ENCODE measurements at regions not wholly inside any gene's neighbourhood (a gene's known extent, or its start where the extent isn't known, plus 50 kb on each side); places are given as distances from the start of the nearest gene placed in this dataset.

DNA sequence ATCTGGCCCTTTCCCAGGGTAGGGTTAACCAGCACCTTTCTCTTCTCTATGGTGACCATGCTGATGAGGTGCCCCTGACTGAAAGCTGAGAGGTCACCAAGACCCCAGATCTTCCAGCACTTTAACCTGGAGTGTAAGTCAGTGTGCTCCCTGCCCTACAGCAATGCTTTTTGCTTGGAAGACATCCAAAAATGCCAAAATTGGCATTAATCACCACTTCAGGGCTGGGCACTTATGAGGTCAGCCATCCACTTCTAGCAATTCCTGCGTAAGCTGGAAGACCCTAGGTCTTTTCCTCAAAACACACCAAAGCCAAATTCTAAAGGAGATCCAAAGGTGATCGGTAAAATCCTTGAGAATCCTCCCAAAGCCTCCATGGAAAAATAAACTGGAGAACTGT, 81.2 kb upstream of the LOC128125822 start:
- no peaks in the 10 kb centered on the region for H3K4me1 ChIP-seq
- H3K27ac ChIP-seq, result no peak overlapping the region
- no peaks in the 10 kb centered on the region for H3K27me3 ChIP-seq
- intact Hi-C loops (cut with DNase I), result no loop called here
- TF ChIP-seq, protein P1, sequence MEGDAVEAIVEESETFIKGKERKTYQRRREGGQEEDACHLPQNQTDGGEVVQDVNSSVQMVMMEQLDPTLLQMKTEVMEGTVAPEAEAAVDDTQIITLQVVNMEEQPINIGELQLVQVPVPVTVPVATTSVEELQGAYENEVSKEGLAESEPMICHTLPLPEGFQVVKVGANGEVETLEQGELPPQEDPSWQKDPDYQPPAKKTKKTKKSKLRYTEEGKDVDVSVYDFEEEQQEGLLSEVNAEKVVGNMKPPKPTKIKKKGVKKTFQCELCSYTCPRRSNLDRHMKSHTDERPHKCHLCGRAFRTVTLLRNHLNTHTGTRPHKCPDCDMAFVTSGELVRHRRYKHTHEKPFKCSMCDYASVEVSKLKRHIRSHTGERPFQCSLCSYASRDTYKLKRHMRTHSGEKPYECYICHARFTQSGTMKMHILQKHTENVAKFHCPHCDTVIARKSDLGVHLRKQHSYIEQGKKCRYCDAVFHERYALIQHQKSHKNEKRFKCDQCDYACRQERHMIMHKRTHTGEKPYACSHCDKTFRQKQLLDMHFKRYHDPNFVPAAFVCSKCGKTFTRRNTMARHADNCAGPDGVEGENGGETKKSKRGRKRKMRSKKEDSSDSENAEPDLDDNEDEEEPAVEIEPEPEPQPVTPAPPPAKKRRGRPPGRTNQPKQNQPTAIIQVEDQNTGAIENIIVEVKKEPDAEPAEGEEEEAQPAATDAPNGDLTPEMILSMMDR (IDR thresholded peaks at IDR 0.05), result no peak
- no peaks in the 10 kb centered on the region for H3K36me3 ChIP-seq
- H3K9ac ChIP-seq (ENCODE audit: low read depth in 2 of 2, low read length in 2 of 2), result peak overlapping the region in 1 of 2 donors; percentile 12
- H3K4me3 ChIP-seq, result no peak overlapping the region
- DNase-seq, result no peak
- H3K9me3 ChIP-seq, result no peaks in the 10 kb centered on the region

DNA sequence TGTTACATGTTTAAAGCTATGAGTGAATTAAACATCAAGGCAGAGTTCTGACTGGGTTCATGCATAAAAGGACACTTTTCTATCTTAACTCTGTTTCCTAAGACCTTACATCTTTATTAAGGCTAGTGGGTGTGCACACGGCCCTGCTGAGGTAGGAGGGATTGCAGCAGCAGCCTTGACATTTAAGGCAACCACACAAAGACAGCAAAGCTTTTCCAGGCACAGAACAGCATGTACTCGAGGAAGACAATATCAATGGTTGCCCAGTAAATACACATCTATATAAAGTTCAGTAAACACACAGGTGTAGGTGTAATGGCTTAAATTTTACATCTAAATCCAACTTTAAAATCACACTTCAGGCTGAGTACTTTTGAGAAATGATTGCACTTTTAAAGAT, 79.8 kb upstream of the LOC128125822 start:
- DNase-seq, result no peak
- Histone ChIP-seq H3K27me3 (no peaks in the 10 kb centered on the region), H3K4me3 (no peak overlapping the region), H3K4me1 (no peaks in the 10 kb centered on the region), H3K27ac (peak overlapping the region; percentile 19), H3K36me3 (no peaks in the 10 kb centered on the region), H3K9me3 (no peaks in the 10 kb centered on the region), H3K9ac (ENCODE audit: low read depth in 2 of 2, low read length in 2 of 2) (peak overlapping the region in 1 of 2 donors; percentile 42)
- intact Hi-C loops (cut with DNase I), result no loop called here
- TF ChIP-seq, protein P1 (IDR thresholded peaks at IDR 0.05), result no peak

DNA sequence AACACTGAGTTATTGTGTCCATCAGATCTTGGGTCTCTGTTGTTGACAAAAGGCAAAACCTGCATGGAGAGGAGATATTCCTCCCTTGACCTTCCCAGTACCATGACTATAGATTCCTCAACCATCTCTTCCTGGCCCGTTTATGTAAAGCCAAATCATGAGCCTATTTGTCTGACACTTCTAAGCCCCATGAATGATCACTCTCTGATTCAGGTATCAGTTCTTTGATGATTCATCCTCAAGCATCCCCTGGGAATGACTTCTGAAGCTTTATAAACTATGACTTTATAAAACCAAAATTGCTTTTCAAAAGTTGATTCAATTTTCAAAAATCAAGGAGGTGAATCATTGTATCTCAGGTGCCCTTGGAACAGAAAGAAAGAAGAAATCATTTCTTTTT, 78.7 kb upstream of the LOC128125822 start:
- intact Hi-C loops (cut with DNase I), result no loop called here
- Histone ChIP-seq H3K4me1 (no peaks in the 10 kb centered on the region), H3K27me3 (no peaks in the 10 kb centered on the region), H3K4me3 (no peak overlapping the region), H3K36me3 (no peaks in the 10 kb centered on the region), H3K9me3 (no peaks in the 10 kb centered on the region), H3K27ac (no peak overlapping the region), H3K9ac (ENCODE audit: low read depth in 2 of 2, low read length in 2 of 2) (no peak overlapping the region)
- TF ChIP-seq, protein P1 (IDR thresholded peaks at IDR 0.05), result no peak
- no peak for DNase-seq

DNA sequence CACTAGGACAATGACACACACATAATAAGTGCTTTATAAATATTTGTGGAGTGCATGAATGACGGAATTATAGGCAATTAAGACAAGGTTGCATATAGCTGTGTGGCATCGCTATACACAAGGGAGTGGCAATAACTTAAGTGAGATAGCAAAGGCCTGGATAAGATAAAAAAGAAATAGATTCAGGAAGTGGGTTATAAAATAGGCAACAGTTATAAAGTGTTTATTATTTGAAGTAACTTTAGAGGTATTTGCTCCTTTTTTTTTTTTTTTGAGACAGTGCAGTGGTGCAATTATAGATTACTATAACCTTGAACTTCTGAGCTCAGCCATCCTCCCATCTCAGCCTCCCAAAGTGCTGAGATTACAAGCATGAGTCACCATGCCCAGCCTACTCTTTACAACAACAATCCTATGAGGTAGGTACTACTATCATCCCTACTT, 75.9 kb upstream of the LOC128125822 start:
- Histone ChIP-seq H3K4me1 (peaks cover 5% of the 10 kb centered on the region), H3K9me3 (no peaks in the 10 kb centered on the region), H3K27me3 (no peaks in the 10 kb centered on the region), H3K4me3 (no peak overlapping the region), H3K36me3 (no peaks in the 10 kb centered on the region), H3K9ac (ENCODE audit: low read depth in 2 of 2, low read length in 2 of 2) (no peak overlapping the region), H3K27ac (peak overlapping the region; percentile 73)
- intact Hi-C loops (cut with DNase I), result no loop called here
- TF ChIP-seq, protein P1 (IDR thresholded peaks at IDR 0.05), result no peak
- peak; percentile 73 for DNase-seq

DNA sequence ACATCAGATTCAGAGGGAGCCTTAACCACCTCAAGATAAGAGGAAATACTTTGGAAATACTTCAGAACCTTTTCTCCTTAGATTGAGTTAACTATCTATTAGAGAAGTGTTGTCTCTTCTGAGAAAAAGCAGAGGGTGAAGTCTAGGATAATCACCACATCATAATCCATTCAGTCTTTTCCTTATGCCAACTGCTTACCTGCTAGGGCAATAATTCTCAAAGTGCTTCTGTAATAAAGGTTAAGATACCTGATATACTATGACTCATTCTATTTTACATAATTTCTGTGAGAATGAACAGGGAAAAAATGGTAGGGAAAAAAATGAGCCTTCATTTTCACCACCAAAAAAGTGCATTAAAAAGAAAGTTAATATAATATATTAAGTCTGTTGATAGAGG, 70.1 kb upstream of the LOC128125822 start:
- TF ChIP-seq, protein P1 (IDR thresholded peaks at IDR 0.05), result no peak
- Histone ChIP-seq H3K9me3 (no peaks in the 10 kb centered on the region), H3K27ac (peak overlapping the region; percentile 72), H3K9ac (ENCODE audit: low read depth in 2 of 2, low read length in 2 of 2) (peak overlapping the region in 1 of 2 donors; percentile 51), H3K27me3 (no peaks in the 10 kb centered on the region), H3K4me1 (peaks cover 5% of the 10 kb centered on the region), H3K36me3 (no peaks in the 10 kb centered on the region), H3K4me3 (no peak overlapping the region)
- no peak for DNase-seq
- intact Hi-C loops (cut with DNase I), result loop anchor here (10.0 kb wide), 1 partner anchor 63 kb away; no protein-coding TSS in a partner anchor

Measured in colonic mucosa (tissue), 4 donors.